MCF 10A (cell line): ENCODE measurements at regions not wholly inside any gene's neighbourhood (a gene's known extent, or its start where the extent isn't known, plus 50 kb on each side); places are given as distances from the start of the nearest gene placed in this dataset.

Experiments
- BruUV-seq: library from RNA; stranded (reverse); fragments of 400-500 nt; replicated peaks from 2 replicates; lab custom pipeline; 2021; lab: Mats Ljungman, UMichigan
- CTCF ChIA-PET: fragments of 300-600 bp; sonication (Branson Sonifier 250); formaldehyde crosslinking; extraction: SDS; loops from one replicate; lab custom pipeline; 2021; ENCODE audit warnings: antibody characterized with exemption, inconsistent platforms; lab: Yijun Ruan, JAX
- POLR2A ChIA-PET: fragments of 300-600, 350-650 bp; sonication (Branson Sonifier 250); formaldehyde crosslinking; extraction: SDS; loops from one replicate; lab custom pipeline; 2020; ENCODE audit warnings: antibody characterized with exemption, inconsistent platforms; lab: Yijun Ruan, JAX
- DNase-seq: peaks from one replicate; pipeline ENCODE4 v3.0.0-alpha.2; 2018; ENCODE audit not compliant: unreplicated experiment
- H3K27ac Mint-ChIP-seq: one replicate; pipeline ENCODE4 v1.8.0; 2022; ENCODE audit warnings: mild to moderate bottlenecking, low read depth, mixed read lengths; ENCODE audit not compliant: unreplicated experiment
- H3K27me3 Mint-ChIP-seq: one replicate; pipeline ENCODE4 v1.8.0; 2022; ENCODE audit warnings: mixed read lengths; ENCODE audit not compliant: insufficient read depth, unreplicated experiment
- H3K36me3 Mint-ChIP-seq: one replicate; pipeline ENCODE4 v1.8.0; 2022; ENCODE audit warnings: mild to moderate bottlenecking, moderate library complexity, mixed read lengths; ENCODE audit not compliant: insufficient read depth, unreplicated experiment
- H3K4me1 Mint-ChIP-seq: one replicate; pipeline ENCODE4 v1.8.0; 2022; ENCODE audit warnings: mixed read lengths; ENCODE audit not compliant: insufficient read depth, unreplicated experiment
- H3K4me3 Mint-ChIP-seq: one replicate; pipeline ENCODE4 v1.8.0; 2022; ENCODE audit warnings: mild to moderate bottlenecking, moderate library complexity, mixed read lengths; ENCODE audit not compliant: unreplicated experiment
- H3K9me3 Mint-ChIP-seq: one replicate; pipeline ENCODE4 v1.8.0; 2022; ENCODE audit warnings: mixed read lengths; ENCODE audit not compliant: unreplicated experiment
- CTCF ChIP-seq: fragments of 200-600 bp; IDR thresholded peaks from one replicate; pipeline ENCODE4 v1.8.0; 2022; ENCODE audit warnings: antibody characterized with exemption, mild to moderate bottlenecking; ENCODE audit not compliant: unreplicated experiment
- intact Hi-C: fragments of 100-400 bp; cut with micrococcal nuclease; formaldehyde crosslinking; loops from 2 replicates; pipeline ENCODE4 v1.14.1; 2022

- Mint-ChIP-seq H3K4me3 (no peak overlapping the region), H3K9me3 (no peaks in the 10 kb centered on the region), H3K4me1 (no peaks in the 10 kb centered on the region), H3K27me3 (peaks cover 12% of the 10 kb centered on the region), H3K27ac (no peak overlapping the region), H3K36me3 (no peaks in the 10 kb centered on the region)
- POLR2A ChIA-PET: no interaction called here
- BruUV-seq: no TSS peak
- intact Hi-C loops: no loop called here
- no peak for TF ChIP-seq CTCF
- no peak for DNase-seq
- CTCF ChIA-PET: interaction anchor here (0.7 to 3.3 kb wide), 3 partner anchors 9 to 187 kb away, joined by 3 to 30 read pairs (median 3); no protein-coding TSS in a partner anchor
Measured at GRCh38 chr11:64457416-64458010, 98.2 kb upstream of the SLC22A11 start.

- TF ChIP-seq CTCF: no peak
- Mint-ChIP-seq H3K9me3 (no peaks in the 10 kb centered on the region), H3K4me3 (no peak overlapping the region), H3K27me3 (no peaks in the 10 kb centered on the region), H3K4me1 (peaks cover 2% of the 10 kb centered on the region), H3K36me3 (no peaks in the 10 kb centered on the region), H3K27ac (no peak overlapping the region)
- BruUV-seq: no TSS peak
- ChIA-PET POLR2A (no interaction called here), CTCF (interaction anchor here (0.6 to 3.3 kb wide), 2 partner anchors 11 to 280 kb away, joined by 3 to 30 read pairs; no protein-coding TSS in a partner anchor)
- DNase-seq: no peak
- intact Hi-C loops: no loop called here
Measured at GRCh38 chr11:64458997-64459396, 96.7 kb upstream of the SLC22A11 start.

- H3K36me3 Mint-ChIP-seq: no peaks in the 10 kb centered on the region
- POLR2A ChIA-PET: no interaction called here
- no peak overlapping the region for H3K4me3 Mint-ChIP-seq
- DNase-seq: no peak
- no peaks in the 10 kb centered on the region for H3K9me3 Mint-ChIP-seq
- CTCF ChIA-PET: interaction anchor here (3.3 kb wide), 1 partner anchor 11 kb away, joined by 30 read pairs; no protein-coding TSS in a partner anchor
- H3K27me3 Mint-ChIP-seq: no peaks in the 10 kb centered on the region
- H3K4me1 Mint-ChIP-seq: peaks cover 5% of the 10 kb centered on the region
- no TSS peak for BruUV-seq
- intact Hi-C loops: no loop called here
- no peak for TF ChIP-seq CTCF
- H3K27ac Mint-ChIP-seq: no peak overlapping the region
Measured at GRCh38 chr11:64459609-64460008, 96.1 kb upstream of the SLC22A11 start.

GRCh38 chr11:64461081-64461480 lies 94.7 kb upstream of the SLC22A11 start:
- POLR2A ChIA-PET: no interaction called here
- BruUV-seq: no TSS peak
- no peak for DNase-seq
- peaks cover 5% of the 10 kb centered on the region for H3K4me1 Mint-ChIP-seq
- no peak overlapping the region for H3K4me3 Mint-ChIP-seq
- TF ChIP-seq CTCF: no peak
- no peaks in the 10 kb centered on the region for H3K36me3 Mint-ChIP-seq
- H3K9me3 Mint-ChIP-seq: no peaks in the 10 kb centered on the region
- no peaks in the 10 kb centered on the region for H3K27me3 Mint-ChIP-seq
- intact Hi-C loops: no loop called here
- CTCF ChIA-PET: interaction anchor here (1.5 to 2.1 kb wide), 2 partner anchors 12 to 190 kb away, joined by 6 to 14 read pairs; no protein-coding TSS in a partner anchor
- no peak overlapping the region for H3K27ac Mint-ChIP-seq
